NCI-H1694 treated with DMSO at 0.1 percent for 48 hours (cell line): ENCODE measurements at regions not wholly inside any gene's neighbourhood (a gene's known extent, or its start where the extent isn't known, plus 50 kb on each side); places are given as distances from the start of the nearest gene placed in this dataset.
A peak's percentile ranks its signal among the peaks of the same experiment; 100 is the strongest.
"Not testable (repeated sequence)": the region's sequence is repeated elsewhere in the genome, so short reads cannot be mapped to it uniquely, and the experiment has no call there.

Experiments
- DNase-seq: peaks from one replicate; lab custom pipeline; 2025; lab: John Stamatoyannopoulos, UW

- no peak for DNase-seq
Observed at GRCh38 chr18:52200406-52200805, 139.6 kb upstream of the DCC start.

- no peak for DNase-seq
Observed at GRCh38 chr18:52200921-52201663, 138.9 kb upstream of the DCC start.

- no peak for DNase-seq
Observed at GRCh38 chr18:52208646-52209045, 131.4 kb upstream of the DCC start.

- DNase-seq, result no peak
Observed at GRCh38 chr18:52216109-52216508, 123.9 kb upstream of the DCC start.

GRCh38 chr18:52216666-52217065, 123.3 kb upstream of the DCC start:
- DNase-seq, result no peak

GRCh38 chr18:52219102-52219501, 120.9 kb upstream of the DCC start:
- DNase-seq, result no peak

GRCh38 chr18:52220062-52220591, 119.9 kb upstream of the DCC start:
- DNase-seq, result no peak

- no peak for DNase-seq
Observed at GRCh38 chr18:52222211-52222610, 117.8 kb upstream of the DCC start.

GRCh38 chr18:52227536-52227935, 112.5 kb upstream of the DCC start:
- DNase-seq, result no peak

- DNase-seq, result no peak
Observed at GRCh38 chr18:52228166-52228565, 111.8 kb upstream of the DCC start.

- DNase-seq, result no peak
Observed at GRCh38 chr18:52236131-52236530, 103.9 kb upstream of the DCC start.

- no peak for DNase-seq
Observed at GRCh38 chr18:52237551-52237950, 102.4 kb upstream of the DCC start.

- no peak for DNase-seq
Observed at GRCh38 chr18:52242711-52243110, 97.3 kb upstream of the DCC start.

GRCh38 chr18:52244658-52245057, 95.3 kb upstream of the DCC start:
- DNase-seq, result no peak

- DNase-seq, result no peak
Observed at GRCh38 chr18:52254367-52254766, 85.6 kb upstream of the DCC start.

- DNase-seq, result not testable (repeated sequence)
Observed at GRCh38 chr18:52257417-52257816, 82.6 kb upstream of the DCC start.

- no peak for DNase-seq
Observed at GRCh38 chr18:52275817-52276216, 64.2 kb upstream of the DCC start.

GRCh38 chr18:52277785-52278184, 62.2 kb upstream of the DCC start:
- no peak for DNase-seq

- no peak for DNase-seq
Observed at GRCh38 chr18:52278191-52278590, 61.8 kb upstream of the DCC start.

- DNase-seq, result no peak
Observed at GRCh38 chr18:52280702-52281101, 59.3 kb upstream of the DCC start.

GRCh38 chr18:52283927-52284326, 56.1 kb upstream of the DCC start:
- no peak for DNase-seq

- no peak for DNase-seq
Observed at GRCh38 chr18:52286675-52287074, 53.3 kb upstream of the DCC start.

GRCh38 chr18:52287151-52287550, 52.8 kb upstream of the DCC start:
- no peak for DNase-seq

- peak; percentile 5 for DNase-seq
Observed at GRCh38 chr18:52288403-52289004, 51.5 kb upstream of the DCC start.
